BJ (cell line): ENCODE measurements at regions not wholly inside any gene's neighbourhood (a gene's known extent, or its start where the extent isn't known, plus 50 kb on each side); places are given as distances from the start of the nearest gene placed in this dataset.
"Not testable (repeated sequence)": the region's sequence is repeated elsewhere in the genome, so short reads cannot be mapped to it uniquely, and the experiment has no call there.

Experiments used
- CTCF ChIA-PET: fragments of 350-600 bp; formaldehyde crosslinking; extraction: SDS; loops from one replicate; lab custom pipeline; 2021; ENCODE audit warnings: antibody characterized with exemption, inconsistent platforms; lab: Yijun Ruan, JAX
- POLR2A ChIA-PET: fragments of 300-600 bp; sonication (Branson Sonifier 250); formaldehyde crosslinking; extraction: SDS; loops from one replicate; lab custom pipeline; 2021; ENCODE audit warnings: antibody characterized with exemption; lab: Charles Lee
- DNase-seq: peaks from one replicate; pipeline ENCODE4 v3.0.0-alpha.2; 2011; ENCODE audit warnings: low read depth
- H3K27me3 ChIP-seq: 2 replicates; pipeline ENCODE4 v1.6.0; 2011; ENCODE audit warnings: low read length; ENCODE audit not compliant: control insufficient read depth, insufficient read depth
- H3K36me3 ChIP-seq: 2 replicates; pipeline ENCODE4 v1.5.1; 2011; ENCODE audit warnings: low read length; ENCODE audit not compliant: control insufficient read depth, insufficient read depth
- H3K4me3 ChIP-seq: 2 replicates; pipeline ENCODE4 v1.5.1; 2011; ENCODE audit warnings: low read depth, mild to moderate bottlenecking, control low read depth, low read length
- CTCF ChIP-seq: IDR thresholded peaks from 2 replicates; pipeline ENCODE4 v1.5.1; 2011; ENCODE audit warnings: low read depth, mild to moderate bottlenecking, control low read depth, inconsistent platforms, low read length, moderate library complexity; ENCODE audit not compliant: insufficient read depth

- POLR2A ChIA-PET, result no interaction called here
- no peak for DNase-seq
- H3K27me3 ChIP-seq, result no peaks in the 10 kb centered on the region
- CTCF ChIA-PET, result no interaction called here
- H3K4me3 ChIP-seq, result no peak overlapping the region
- TF ChIP-seq CTCF, result no peak
- no peaks in the 10 kb centered on the region for H3K36me3 ChIP-seq
Observed at GRCh38 chr11:57937431-57937830, 86.2 kb upstream of the OR9Q1 start.

GRCh38 chr11:57938351-57938750 lies 85.3 kb upstream of the OR9Q1 start:
- no peak for DNase-seq
- no peak overlapping the region for H3K4me3 ChIP-seq
- TF ChIP-seq CTCF, result no peak
- H3K36me3 ChIP-seq, result no peaks in the 10 kb centered on the region
- ChIA-PET CTCF (no interaction called here), POLR2A (no interaction called here)
- no peaks in the 10 kb centered on the region for H3K27me3 ChIP-seq

GRCh38 chr11:57940044-57940756 lies 83.5 kb upstream of the OR9Q1 start:
- ChIA-PET CTCF (no interaction called here), POLR2A (interaction anchor here (0.6 kb wide), 1 partner anchor 32 kb away, joined by 3 read pairs; no protein-coding TSS in a partner anchor)
- no peaks in the 10 kb centered on the region for H3K36me3 ChIP-seq
- H3K4me3 ChIP-seq, result no peak overlapping the region
- no peak for TF ChIP-seq CTCF
- no peaks in the 10 kb centered on the region for H3K27me3 ChIP-seq
- DNase-seq, result no peak

GRCh38 chr11:57941875-57942274 lies 81.8 kb upstream of the OR9Q1 start:
- no peak for TF ChIP-seq CTCF
- no peak for DNase-seq
- ChIA-PET CTCF (no interaction called here), POLR2A (no interaction called here)
- Histone ChIP-seq H3K4me3 (no peak overlapping the region), H3K36me3 (no peaks in the 10 kb centered on the region), H3K27me3 (no peaks in the 10 kb centered on the region)

GRCh38 chr11:57942808-57943207 lies 80.9 kb upstream of the OR9Q1 start:
- Histone ChIP-seq H3K27me3 (no peaks in the 10 kb centered on the region), H3K4me3 (no peak overlapping the region), H3K36me3 (no peaks in the 10 kb centered on the region)
- no peak for DNase-seq
- TF ChIP-seq CTCF, result no peak
- ChIA-PET CTCF (no interaction called here), POLR2A (no interaction called here)

- H3K27me3 ChIP-seq, H3K36me3 ChIP-seq, POLR2A ChIA-PET, H3K4me3 ChIP-seq, CTCF ChIA-PET, DNase-seq: not testable (repeated sequence)
Observed at GRCh38 chr11:57943766-57944165, 79.9 kb upstream of the OR9Q1 start.
